IPS-18c (cell line): ENCODE measurements at regions not wholly inside any gene's neighbourhood (a gene's known extent, or its start where the extent isn't known, plus 50 kb on each side); places are given as distances from the start of the nearest gene placed in this dataset.
"Not testable (repeated sequence)": the region's sequence is repeated elsewhere in the genome, so short reads cannot be mapped to it uniquely, and the experiment has no call there.

Experiments used
- H3K4me3 ChIP-seq: 2 replicates; pipeline ENCODE4 v1.7.0; 2013; ENCODE audit warnings: low read depth, mild to moderate bottlenecking, low read length, moderate library complexity; ENCODE audit not compliant: insufficient read depth
- H3K9me3 ChIP-seq: one replicate; pipeline ENCODE4 v1.6.1; 2013; ENCODE audit warnings: mild to moderate bottlenecking, low read length, moderate library complexity; ENCODE audit not compliant: control insufficient read depth, insufficient read depth

- Histone ChIP-seq H3K9me3 (no peaks in the 10 kb centered on the region), H3K4me3 (no peak overlapping the region)
Measured at GRCh38 chr5:116772152-116772501, 197.5 kb upstream of the SEMA6A start.

GRCh38 chr5:116771466-116772151 lies 197.0 kb upstream of the SEMA6A start:
- Histone ChIP-seq H3K9me3 (no peaks in the 10 kb centered on the region), H3K4me3 (no peak overlapping the region)

- not testable (repeated sequence) for H3K4me3 ChIP-seq, H3K9me3 ChIP-seq
Measured at GRCh38 chr5:116769953-116770352, 195.3 kb upstream of the SEMA6A start.

GRCh38 chr5:116769470-116769869 lies 194.8 kb upstream of the SEMA6A start:
- Histone ChIP-seq H3K9me3 (no peaks in the 10 kb centered on the region), H3K4me3 (no peak overlapping the region)

- no peaks in the 10 kb centered on the region for H3K9me3 ChIP-seq
- H3K4me3 ChIP-seq: no peak overlapping the region
Measured at GRCh38 chr5:116766470-116766947, 191.9 kb upstream of the SEMA6A start.

GRCh38 chr5:116765441-116765840 lies 190.8 kb upstream of the SEMA6A start:
- no peaks in the 10 kb centered on the region for H3K9me3 ChIP-seq
- H3K4me3 ChIP-seq: no peak overlapping the region

- Histone ChIP-seq H3K9me3 (no peaks in the 10 kb centered on the region), H3K4me3 (no peak overlapping the region)
Measured at GRCh38 chr5:116764941-116765340, 190.3 kb upstream of the SEMA6A start.

GRCh38 chr5:116763987-116764866 lies 189.6 kb upstream of the SEMA6A start:
- H3K4me3 ChIP-seq: no peak overlapping the region
- H3K9me3 ChIP-seq: no peaks in the 10 kb centered on the region

GRCh38 chr5:116759860-116760640 lies 185.4 kb upstream of the SEMA6A start:
- Histone ChIP-seq H3K4me3 (no peak overlapping the region), H3K9me3 (peaks cover 4% of the 10 kb centered on the region)

- Histone ChIP-seq H3K9me3 (peaks cover 4% of the 10 kb centered on the region), H3K4me3 (no peak overlapping the region)
Measured at GRCh38 chr5:116757326-116757725, 182.7 kb upstream of the SEMA6A start.

GRCh38 chr5:116756531-116756930 lies 181.9 kb upstream of the SEMA6A start:
- Histone ChIP-seq H3K4me3 (peak overlapping the region; percentile 12; the same call in 1 of the 2 replicates), H3K9me3 (peaks cover 4% of the 10 kb centered on the region)

- no peak overlapping the region; the same call in 1 of the 2 replicates for H3K4me3 ChIP-seq
- H3K9me3 ChIP-seq: peaks cover 4% of the 10 kb centered on the region
Measured at GRCh38 chr5:116754556-116754955, 179.9 kb upstream of the SEMA6A start.

- Histone ChIP-seq H3K9me3 (peaks cover 2% of the 10 kb centered on the region), H3K4me3 (no peak overlapping the region)
Measured at GRCh38 chr5:116751684-116752083, 177.1 kb upstream of the SEMA6A start.

- H3K4me3 ChIP-seq: no peak overlapping the region
- no peaks in the 10 kb centered on the region for H3K9me3 ChIP-seq
Measured at GRCh38 chr5:116750631-116751580, 176.3 kb upstream of the SEMA6A start.

GRCh38 chr5:116747881-116748280 lies 173.3 kb upstream of the SEMA6A start:
- no peaks in the 10 kb centered on the region for H3K9me3 ChIP-seq
- no peak overlapping the region for H3K4me3 ChIP-seq

GRCh38 chr5:116746668-116747067 lies 172.0 kb upstream of the SEMA6A start:
- Histone ChIP-seq H3K9me3 (no peaks in the 10 kb centered on the region), H3K4me3 (no peak overlapping the region)

- H3K9me3 ChIP-seq: no peaks in the 10 kb centered on the region
Measured at GRCh38 chr5:116740771-116741170, 166.1 kb upstream of the SEMA6A start.

More at GRCh38 chr5:116740771-116741170, 166.1 kb upstream of the SEMA6A start:
- no peak overlapping the region for H3K4me3 ChIP-seq
